ENCODE measurements at regions not wholly inside any gene's neighbourhood (a gene's known extent, or its start where the extent isn't known, plus 50 kb on each side); places are given as distances from the start of the nearest gene placed in this dataset.
"Not testable (repeated sequence)": the region's sequence is repeated elsewhere in the genome, so short reads cannot be mapped to it uniquely, and the experiment has no call there.

DNA sequence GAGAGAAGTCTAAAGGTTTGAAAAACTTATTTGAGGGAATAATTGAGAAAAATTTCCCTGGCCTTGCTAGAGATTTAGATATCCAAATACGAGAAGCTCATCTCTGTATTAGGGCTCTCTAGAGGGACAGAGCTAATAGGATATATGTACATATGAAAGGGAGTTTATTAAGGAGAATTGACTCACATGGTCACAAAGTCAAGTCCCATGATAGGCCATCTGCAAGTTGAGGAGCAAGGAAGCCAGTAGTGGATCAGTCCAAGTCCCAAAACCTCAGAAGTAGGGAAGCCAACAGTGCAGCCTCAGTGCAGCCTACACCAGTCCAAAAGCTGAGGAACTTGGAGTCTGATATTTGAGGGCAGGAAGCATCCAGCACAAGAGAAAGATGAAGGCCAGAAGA lies 126.7 kb downstream of the PJA2 start:
- not testable (repeated sequence) for H4K20me1 ChIP-seq (ENCODE audit: insufficient read depth, low read length)

DNA sequence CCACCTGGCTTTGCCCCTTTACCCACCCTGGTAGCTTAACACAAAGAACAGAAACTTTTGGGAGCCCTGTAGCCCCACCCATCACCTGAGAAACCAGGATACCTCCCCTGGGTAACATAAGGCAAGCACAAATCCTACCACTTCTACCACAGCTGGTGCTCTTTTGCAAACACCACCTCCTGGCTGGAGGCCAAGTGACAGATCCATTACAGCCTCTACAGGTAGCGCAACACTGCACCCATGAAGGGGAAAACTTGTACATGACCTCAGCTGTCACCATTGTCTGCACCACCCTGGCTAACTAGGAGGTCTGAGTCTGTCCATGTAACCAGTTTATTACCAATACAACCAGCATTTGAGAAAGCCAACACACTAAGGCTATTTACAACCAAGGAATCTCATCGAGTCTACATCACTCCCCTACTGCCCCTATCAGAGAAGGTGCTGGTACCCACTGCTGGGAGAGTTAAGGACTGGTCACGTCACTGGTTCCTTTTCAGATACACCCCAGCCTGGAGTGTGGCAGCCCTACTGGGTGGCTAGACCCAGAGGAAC lies 128.6 kb downstream of the PJA2 start:
- H3K4me1 ChIP-seq (ENCODE audit: low read length) = no peaks in the 10 kb centered on the region
- no peaks in the 10 kb centered on the region for H3K79me2 ChIP-seq (ENCODE audit: low read length)
- no peak overlapping the region for H2AFZ ChIP-seq (ENCODE audit: low read depth, low read length)
- TF ChIP-seq, protein P1, sequence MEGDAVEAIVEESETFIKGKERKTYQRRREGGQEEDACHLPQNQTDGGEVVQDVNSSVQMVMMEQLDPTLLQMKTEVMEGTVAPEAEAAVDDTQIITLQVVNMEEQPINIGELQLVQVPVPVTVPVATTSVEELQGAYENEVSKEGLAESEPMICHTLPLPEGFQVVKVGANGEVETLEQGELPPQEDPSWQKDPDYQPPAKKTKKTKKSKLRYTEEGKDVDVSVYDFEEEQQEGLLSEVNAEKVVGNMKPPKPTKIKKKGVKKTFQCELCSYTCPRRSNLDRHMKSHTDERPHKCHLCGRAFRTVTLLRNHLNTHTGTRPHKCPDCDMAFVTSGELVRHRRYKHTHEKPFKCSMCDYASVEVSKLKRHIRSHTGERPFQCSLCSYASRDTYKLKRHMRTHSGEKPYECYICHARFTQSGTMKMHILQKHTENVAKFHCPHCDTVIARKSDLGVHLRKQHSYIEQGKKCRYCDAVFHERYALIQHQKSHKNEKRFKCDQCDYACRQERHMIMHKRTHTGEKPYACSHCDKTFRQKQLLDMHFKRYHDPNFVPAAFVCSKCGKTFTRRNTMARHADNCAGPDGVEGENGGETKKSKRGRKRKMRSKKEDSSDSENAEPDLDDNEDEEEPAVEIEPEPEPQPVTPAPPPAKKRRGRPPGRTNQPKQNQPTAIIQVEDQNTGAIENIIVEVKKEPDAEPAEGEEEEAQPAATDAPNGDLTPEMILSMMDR (IDR thresholded peaks at IDR 0.05; ENCODE audit: low read depth, low read length) = no peak
- TF ChIP-seq EZH2phosphoT487 (IDR thresholded peaks at IDR 0.05; ENCODE audit: low read depth) = no peak
- H3K9ac ChIP-seq (ENCODE audit: low read length) = no peak overlapping the region
- no peak overlapping the region for H3K27ac ChIP-seq (ENCODE audit: low read length)
- H3K4me3 ChIP-seq (ENCODE audit: low read length) = no peak overlapping the region
- no peak overlapping the region for H3K4me2 ChIP-seq (ENCODE audit: low read length)
- H3K27me3 ChIP-seq (ENCODE audit: low read depth, low read length) = peaks cover 3% of the 10 kb centered on the region; the same call in 1 of the 2 replicates
- no peaks in the 10 kb centered on the region for H3K36me3 ChIP-seq (replicated peaks; ENCODE audit: low read depth, low read length)
- no peaks in the 10 kb centered on the region for H3K9me3 ChIP-seq (ENCODE audit: insufficient read depth, low read length)
- H4K20me1 ChIP-seq (ENCODE audit: insufficient read depth, low read length) = no peaks in the 10 kb centered on the region

More for the DNA sequence above, 126.7 kb downstream of the PJA2 start:
- H3K4me3 ChIP-seq (ENCODE audit: low read length); H3K9me3 ChIP-seq (ENCODE audit: insufficient read depth, low read length); H3K9ac ChIP-seq (ENCODE audit: low read length); H3K27me3 ChIP-seq (ENCODE audit: low read depth, low read length); H3K36me3 ChIP-seq (replicated peaks; ENCODE audit: low read depth, low read length); H3K79me2 ChIP-seq (ENCODE audit: low read length); H2AFZ ChIP-seq (ENCODE audit: low read depth, low read length); H3K27ac ChIP-seq (ENCODE audit: low read length); H3K4me1 ChIP-seq (ENCODE audit: low read length); H3K4me2 ChIP-seq (ENCODE audit: low read length): not testable (repeated sequence)

DNA sequence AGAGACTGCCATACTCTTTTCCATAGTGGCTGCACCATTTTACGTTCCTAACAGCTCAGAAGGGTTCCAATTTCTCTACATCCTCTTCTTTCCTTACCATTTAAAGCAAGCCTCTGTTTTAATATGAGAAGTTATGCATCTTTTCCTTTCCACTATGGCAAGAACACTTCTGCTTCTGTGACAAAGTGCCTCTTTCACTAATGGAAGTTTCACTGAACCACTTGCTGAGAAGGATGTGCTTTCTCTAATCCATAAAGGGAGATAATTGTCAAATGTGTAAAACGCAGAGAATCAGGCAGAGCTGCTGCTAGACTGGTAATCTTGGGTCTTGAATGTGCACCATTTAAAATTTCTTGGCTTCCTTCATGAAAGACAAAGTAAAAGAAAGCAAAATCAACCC lies 131.6 kb downstream of the PJA2 start:
- H3K9ac ChIP-seq (ENCODE audit: low read length) = no peak overlapping the region
- no peaks in the 10 kb centered on the region for H3K36me3 ChIP-seq (replicated peaks; ENCODE audit: low read depth, low read length)
- TF ChIP-seq EZH2phosphoT487 (IDR thresholded peaks at IDR 0.05; ENCODE audit: low read depth) = no peak
- TF ChIP-seq, protein P1 (IDR thresholded peaks at IDR 0.05; ENCODE audit: low read depth, low read length) = no peak

DNA sequence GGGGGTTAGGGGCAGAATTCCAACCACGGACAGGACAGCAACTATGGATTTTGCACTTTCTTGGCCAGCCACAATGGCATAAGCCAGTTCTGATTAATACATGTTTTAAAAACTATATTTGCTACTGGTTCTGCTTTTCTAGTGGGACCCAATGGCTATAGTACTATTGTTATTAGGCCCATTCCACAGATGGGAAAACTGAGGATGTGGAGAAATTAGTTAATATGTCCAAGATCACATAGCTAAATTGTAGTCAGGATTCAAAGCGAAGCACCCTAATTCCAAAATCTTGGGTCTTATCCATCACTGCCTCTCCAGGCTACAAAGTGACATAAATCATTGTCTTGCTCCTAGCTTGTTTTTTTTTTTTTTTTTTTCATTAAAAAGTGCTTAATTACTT lies 133.9 kb downstream of the PJA2 start:
- Histone ChIP-seq H3K27ac (ENCODE audit: low read length) (no peak overlapping the region), H3K36me3 (replicated peaks; ENCODE audit: low read depth, low read length) (no peaks in the 10 kb centered on the region), H2AFZ (ENCODE audit: low read depth, low read length) (no peak overlapping the region), H3K4me2 (ENCODE audit: low read length) (no peak overlapping the region), H3K27me3 (ENCODE audit: low read depth, low read length) (peaks cover 3% of the 10 kb centered on the region; the same call in 1 of the 2 replicates), H3K4me1 (ENCODE audit: low read length) (no peaks in the 10 kb centered on the region), H3K4me3 (ENCODE audit: low read length) (no peak overlapping the region), H4K20me1 (ENCODE audit: insufficient read depth, low read length) (no peaks in the 10 kb centered on the region), H3K79me2 (ENCODE audit: low read length) (no peaks in the 10 kb centered on the region), H3K9ac (ENCODE audit: low read length) (no peak overlapping the region), H3K9me3 (ENCODE audit: insufficient read depth, low read length) (no peaks in the 10 kb centered on the region)
- TF ChIP-seq, protein P1 (IDR thresholded peaks at IDR 0.05; ENCODE audit: low read depth, low read length) = no peak
- no peak for TF ChIP-seq EZH2phosphoT487 (IDR thresholded peaks at IDR 0.05; ENCODE audit: low read depth)

More for the DNA sequence above, 131.6 kb downstream of the PJA2 start:
- H2AFZ ChIP-seq (ENCODE audit: low read depth, low read length) = no peak overlapping the region
- H3K4me1 ChIP-seq (ENCODE audit: low read length) = no peaks in the 10 kb centered on the region
- H3K27ac ChIP-seq (ENCODE audit: low read length) = no peak overlapping the region
- H3K9me3 ChIP-seq (ENCODE audit: insufficient read depth, low read length) = no peaks in the 10 kb centered on the region
- H3K4me3 ChIP-seq (ENCODE audit: low read length) = no peak overlapping the region
- no peaks in the 10 kb centered on the region for H4K20me1 ChIP-seq (ENCODE audit: insufficient read depth, low read length)
- peaks cover 3% of the 10 kb centered on the region; the same call in 1 of the 2 replicates for H3K27me3 ChIP-seq (ENCODE audit: low read depth, low read length)
- no peaks in the 10 kb centered on the region for H3K79me2 ChIP-seq (ENCODE audit: low read length)
- H3K4me2 ChIP-seq (ENCODE audit: low read length) = no peak overlapping the region

All from OCI-LY3 (cell line).